ENCODE measurements at regions not wholly inside any gene's neighbourhood (a gene's known extent, or its start where the extent isn't known, plus 50 kb on each side); places are given as distances from the start of the nearest gene placed in this dataset.

DNA sequence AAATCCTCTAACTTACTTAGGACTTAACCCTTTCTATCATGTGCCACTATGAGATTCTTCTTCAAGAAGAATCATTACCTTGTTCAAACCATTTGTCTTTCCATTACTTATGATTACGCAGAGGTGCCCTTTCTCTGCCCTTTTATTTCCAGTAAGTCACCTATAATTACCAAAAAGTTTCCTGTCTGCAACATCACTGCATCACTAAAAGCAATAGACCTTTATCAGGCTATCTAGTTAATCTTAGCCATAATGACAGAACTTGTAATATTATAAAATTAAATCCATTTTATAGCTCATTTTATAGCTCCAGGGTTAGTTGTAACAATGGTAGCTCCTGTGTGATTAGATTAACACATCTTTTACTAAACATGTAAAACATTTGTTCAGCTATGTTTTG, 673.6 kb upstream of the PITX2 start:
- H3K27ac ChIP-seq (ENCODE audit: low read length in 2 of 2) = no peak overlapping the region
- H3K4me3 Mint-ChIP-seq = no peak overlapping the region
- H3K4me3 ChIP-seq (ENCODE audit: control extremely low read depth in 1 of 5, extremely low read depth in 1 of 5, insufficient read depth in 1 of 5, low read depth in 2 of 5, low read length in 4 of 5) = no peak overlapping the region
- no peaks in the 10 kb centered on the region for H4K20me1 ChIP-seq (ENCODE audit: control insufficient read depth, insufficient read depth, low read length, poor library complexity, severe bottlenecking)
- ATAC-seq (ENCODE audit: low read depth) = no peak
- no peaks in the 10 kb centered on the region for H3K27me3 Mint-ChIP-seq
- no peak overlapping the region for H3K4me2 ChIP-seq (replicated peaks; ENCODE audit: low read depth, low read length, poor library complexity, severe bottlenecking)
- no peak overlapping the region for H2AFZ ChIP-seq (ENCODE audit: insufficient read depth, low read depth, low read length, poor library complexity, severe bottlenecking)
- CTCF ChIA-PET = no interaction called here
- TF ChIP-seq EZH2 (IDR thresholded peaks at IDR 0.05; ENCODE audit: borderline replicate concordance, insufficient read depth, low read depth, low read length, poor library complexity, severe bottlenecking) (no peak), CTCF (IDR thresholded peaks at IDR 0.05) (no peak)
- DNase-seq = no peak
- H3K4me1 Mint-ChIP-seq = no peaks in the 10 kb centered on the region
- no peak overlapping the region for H3K27ac Mint-ChIP-seq
- no peaks in the 10 kb centered on the region for H3K9me3 ChIP-seq (ENCODE audit: control extremely low read depth in 1 of 3, control insufficient read depth in 2 of 3, insufficient read depth in 1 of 3, low read length in 2 of 3)
- no peak overlapping the region for H3K9ac ChIP-seq (ENCODE audit: low read length)
- intact Hi-C loops (cut with micrococcal nuclease) = no loop called here
- H3K79me2 ChIP-seq (ENCODE audit: control insufficient read depth, insufficient read depth, low read length) = no peaks in the 10 kb centered on the region
- H3K9me3 Mint-ChIP-seq (ENCODE audit: insufficient read depth) = no peaks in the 10 kb centered on the region
- WGBS (ENCODE audit: insufficient coverage) = 86% methylated on average over 1 of the region's 1 CpG
- H3K27me3 ChIP-seq (replicated peaks in 1 of 4; ENCODE audit: control extremely low read depth in 1 of 4, control insufficient read depth in 3 of 4, insufficient read depth in 4 of 4, low read length in 3 of 4) = no peaks in the 10 kb centered on the region
- POLR2A ChIA-PET = no interaction called here
- H3K36me3 ChIP-seq (replicated peaks in 1 of 2; ENCODE audit: control extremely low read depth in 1 of 2, control insufficient read depth in 1 of 2, extremely low read depth in 1 of 2, insufficient read depth in 2 of 2, low read length in 1 of 2) = no peaks in the 10 kb centered on the region
- H3K4me1 ChIP-seq (ENCODE audit: control insufficient read depth in 2 of 2, insufficient read depth in 2 of 2, low read length in 2 of 2) = no peaks in the 10 kb centered on the region

GRCh38 chr4:111303806-111304205, 680.9 kb upstream of the PITX2 start:
- no peak overlapping the region for H3K4me3 Mint-ChIP-seq
- Histone ChIP-seq H3K79me2 (ENCODE audit: control insufficient read depth, insufficient read depth, low read length) (no peaks in the 10 kb centered on the region), H3K36me3 (replicated peaks in 1 of 2; ENCODE audit: control extremely low read depth in 1 of 2, control insufficient read depth in 1 of 2, extremely low read depth in 1 of 2, insufficient read depth in 2 of 2, low read length in 1 of 2) (no peaks in the 10 kb centered on the region), H3K27me3 (replicated peaks in 1 of 4; ENCODE audit: control extremely low read depth in 1 of 4, control insufficient read depth in 3 of 4, insufficient read depth in 4 of 4, low read length in 3 of 4) (no peaks in the 10 kb centered on the region), H3K27ac (ENCODE audit: low read length in 2 of 2) (no peak overlapping the region), H2AFZ (ENCODE audit: insufficient read depth, low read depth, low read length, poor library complexity, severe bottlenecking) (no peak overlapping the region), H3K9me3 (ENCODE audit: control extremely low read depth in 1 of 3, control insufficient read depth in 2 of 3, insufficient read depth in 1 of 3, low read length in 2 of 3) (no peaks in the 10 kb centered on the region), H3K4me1 (ENCODE audit: control insufficient read depth in 2 of 2, insufficient read depth in 2 of 2, low read length in 2 of 2) (no peaks in the 10 kb centered on the region), H3K4me3 (ENCODE audit: control extremely low read depth in 1 of 5, extremely low read depth in 1 of 5, insufficient read depth in 1 of 5, low read depth in 2 of 5, low read length in 4 of 5) (no peak overlapping the region), H4K20me1 (ENCODE audit: control insufficient read depth, insufficient read depth, low read length, poor library complexity, severe bottlenecking) (no peaks in the 10 kb centered on the region), H3K9ac (ENCODE audit: low read length) (no peak overlapping the region), H3K4me2 (replicated peaks; ENCODE audit: low read depth, low read length, poor library complexity, severe bottlenecking) (no peak overlapping the region)
- H3K9me3 Mint-ChIP-seq (ENCODE audit: insufficient read depth) = peaks cover 8% of the 10 kb centered on the region
- no peaks in the 10 kb centered on the region for H3K4me1 Mint-ChIP-seq
- no peaks in the 10 kb centered on the region for H3K27me3 Mint-ChIP-seq
- ChIA-PET POLR2A (no interaction called here), CTCF (no interaction called here)
- ATAC-seq (ENCODE audit: low read depth) = no peak
- no peak overlapping the region for H3K27ac Mint-ChIP-seq
- TF ChIP-seq EZH2 (IDR thresholded peaks at IDR 0.05; ENCODE audit: borderline replicate concordance, insufficient read depth, low read depth, low read length, poor library complexity, severe bottlenecking) (no peak), CTCF (IDR thresholded peaks at IDR 0.05) (no peak)
- intact Hi-C loops (cut with micrococcal nuclease) = no loop called here
- DNase-seq = no peak

Measured in B cell (primary cell).